ENCODE measurements at regions not wholly inside any gene's neighbourhood (a gene's known extent, or its start where the extent isn't known, plus 50 kb on each side); places are given as distances from the start of the nearest gene placed in this dataset.

DNA sequence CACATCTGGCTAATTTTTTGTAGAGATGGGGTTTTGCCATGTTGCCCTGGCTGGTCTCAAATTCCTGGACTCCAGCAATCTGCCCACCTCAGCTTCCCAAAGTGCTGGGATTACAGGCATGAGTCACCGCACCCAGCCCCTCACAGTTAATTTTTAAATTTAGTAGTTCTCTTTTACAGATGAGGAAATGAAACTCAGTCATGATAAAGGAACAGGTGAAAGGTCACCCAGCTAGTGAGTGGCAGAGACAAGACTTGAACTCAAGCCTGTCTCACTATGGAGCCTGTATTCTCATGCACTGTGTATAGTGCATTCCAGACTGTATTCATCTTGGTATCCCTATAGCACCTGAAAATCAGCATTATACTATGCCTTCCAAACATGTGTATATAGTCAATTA is 77.1 kb upstream of the WSB1 start:
- no peak for DNase-seq

DNA sequence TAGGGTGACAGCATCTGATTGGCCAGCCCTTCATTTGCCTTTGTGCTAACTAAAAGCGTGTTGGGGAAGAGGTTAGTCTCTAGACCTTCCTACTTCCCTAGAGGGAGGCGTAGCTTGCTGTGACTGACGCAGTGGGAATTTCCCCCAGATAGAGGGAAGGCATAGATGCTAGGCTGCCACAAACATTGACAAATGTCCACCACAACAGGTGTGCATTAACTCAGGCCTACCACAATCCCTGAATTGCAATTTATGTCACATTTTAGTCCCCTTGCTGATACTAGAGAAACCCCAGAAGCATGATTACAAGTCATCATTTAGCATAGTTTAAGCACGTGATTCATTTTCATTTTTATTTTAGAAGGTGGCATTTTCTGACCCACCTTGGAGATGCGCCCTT is 76.3 kb upstream of the WSB1 start:
- no peak for DNase-seq

DNA sequence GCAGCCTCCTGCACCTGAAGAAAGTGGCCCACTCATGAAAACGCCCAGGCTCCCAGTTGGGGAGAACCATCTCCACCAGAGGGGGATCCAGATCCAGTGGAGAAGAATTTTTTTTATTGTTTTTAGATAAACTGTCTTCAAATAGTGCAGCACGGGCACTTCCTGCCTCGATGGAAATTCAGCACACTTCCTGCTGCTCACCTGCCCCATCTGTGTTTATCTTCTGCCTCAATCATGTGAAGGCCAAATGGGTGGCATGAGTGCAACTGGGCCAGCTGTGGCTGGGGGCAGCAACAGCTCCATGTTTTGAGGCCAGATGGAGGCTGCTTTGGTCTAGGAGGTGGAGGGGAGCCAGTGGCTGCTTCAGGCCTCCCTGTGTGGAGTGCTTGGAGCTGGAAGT is 75.9 kb upstream of the WSB1 start:
- no peak for DNase-seq

DNA sequence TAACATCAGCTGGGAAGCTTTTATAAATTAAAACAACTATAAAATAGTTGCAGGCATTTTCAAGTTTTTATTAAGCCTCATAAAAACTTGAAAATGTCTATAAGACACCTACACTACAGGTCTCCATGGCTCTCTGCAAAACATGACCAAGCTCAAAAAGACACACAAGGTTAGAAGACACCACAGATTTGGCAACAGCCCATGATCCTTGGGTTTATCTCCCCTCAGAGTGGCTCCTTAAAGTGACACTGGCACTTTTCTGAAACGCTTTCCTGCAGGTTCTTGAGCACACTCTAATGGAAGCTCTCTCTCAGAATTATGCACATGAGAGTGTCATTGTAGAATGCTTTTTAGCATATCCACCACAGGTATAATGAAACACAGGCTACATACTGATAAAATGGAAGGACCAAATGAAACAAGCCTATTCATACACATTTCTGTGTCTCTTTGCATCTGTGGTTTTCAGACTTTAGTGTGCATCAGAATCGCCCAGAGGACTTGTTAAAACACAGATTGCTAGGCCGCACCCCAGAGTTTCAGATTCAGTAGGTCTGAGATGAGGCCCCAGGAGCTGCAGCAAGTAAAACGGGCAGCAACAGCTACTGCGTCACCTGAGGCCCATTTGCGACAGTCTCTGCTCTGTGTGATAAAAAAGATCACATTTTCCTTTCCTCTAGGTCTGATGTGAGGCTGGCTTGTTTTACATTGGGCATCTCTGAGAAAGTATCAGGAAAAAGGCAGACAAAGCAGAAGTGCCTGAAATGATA is 75.0 kb upstream of the WSB1 start:
- DNase-seq: no peak

DNA sequence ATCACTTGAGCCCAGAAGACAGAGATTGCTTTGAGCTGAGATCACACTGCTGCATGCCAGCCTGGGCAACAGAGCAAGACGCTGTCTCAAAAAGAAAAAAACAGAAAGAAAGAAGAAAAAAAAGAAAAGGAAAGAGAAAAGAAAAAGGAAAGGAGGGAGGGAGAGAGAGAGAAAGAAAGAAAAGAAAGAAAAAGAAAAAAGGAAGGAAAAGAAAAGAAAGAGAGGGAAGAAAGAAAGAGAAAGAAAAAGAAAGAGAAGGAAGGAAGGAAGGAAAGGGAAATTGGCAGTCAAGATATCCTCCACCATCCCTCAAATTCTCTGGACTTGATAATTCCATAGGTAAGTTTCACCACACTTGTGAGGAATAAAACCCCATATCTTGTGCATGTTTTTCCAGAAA is 71.4 kb upstream of the WSB1 start:
- DNase-seq: no peak

DNA sequence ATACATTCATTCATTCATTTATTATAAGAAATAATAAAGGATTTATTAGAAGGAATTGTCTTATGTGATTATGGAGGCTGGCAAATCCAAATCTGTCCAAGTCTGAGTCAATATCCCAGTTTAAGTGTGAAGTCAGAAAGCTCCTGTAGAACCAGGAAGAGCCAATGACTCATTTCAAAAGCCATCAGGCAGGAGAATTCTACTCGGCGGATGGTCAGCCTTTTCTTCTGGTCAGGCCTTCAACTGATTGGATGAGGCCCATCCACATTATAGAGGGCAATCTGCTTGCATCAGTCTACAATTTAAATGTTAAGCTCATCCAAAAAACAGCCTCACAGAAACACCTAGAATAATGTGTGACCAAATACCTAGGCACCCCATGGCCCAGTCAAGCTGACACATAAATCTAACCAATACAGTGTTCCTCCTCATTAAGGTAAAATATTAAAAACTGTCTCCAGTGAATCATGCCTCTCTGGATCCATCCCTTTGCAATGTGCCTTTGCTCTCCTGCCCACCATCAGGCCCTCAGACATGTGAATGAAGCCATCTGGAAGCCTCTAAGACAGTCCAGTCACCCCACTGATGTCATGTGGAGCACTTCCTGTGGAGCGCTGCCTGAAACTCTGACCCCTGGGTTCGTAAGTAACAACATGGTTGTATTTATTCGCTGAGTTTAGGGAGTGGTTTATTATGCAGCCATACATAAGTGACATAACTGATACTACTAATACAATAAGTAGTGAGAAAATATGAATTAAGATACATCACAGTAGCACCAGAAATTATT is 69.2 kb upstream of the WSB1 start:
- no peak for DNase-seq

DNA sequence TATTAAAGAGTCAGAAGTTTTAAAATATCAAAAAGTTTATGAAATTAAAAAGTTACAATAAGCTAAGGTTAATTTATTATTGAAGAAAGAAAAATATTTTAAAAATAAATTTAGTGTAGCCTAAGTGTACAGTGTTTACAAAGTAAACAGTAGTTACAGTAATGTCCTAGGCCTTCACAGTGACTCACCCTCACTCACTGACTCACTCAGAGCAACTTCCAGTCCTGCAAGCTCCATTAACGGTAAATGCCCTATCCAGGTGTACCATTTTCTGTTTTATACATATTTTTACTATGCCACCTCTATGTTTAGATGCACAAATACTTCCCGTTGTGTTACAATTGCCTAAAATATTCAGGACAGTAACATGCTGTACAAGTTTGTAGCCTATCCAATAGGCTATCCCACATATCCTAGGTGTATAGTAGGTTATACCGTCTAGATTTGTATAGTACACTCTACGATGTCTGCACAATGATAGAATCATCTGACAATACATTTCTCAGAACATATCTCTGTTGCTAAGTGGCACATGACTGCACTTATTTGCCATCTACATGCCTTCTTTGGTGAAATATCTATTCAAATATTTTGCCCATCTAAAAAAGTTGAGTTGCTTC is 67.2 kb upstream of the WSB1 start:
- DNase-seq: no peak

DNA sequence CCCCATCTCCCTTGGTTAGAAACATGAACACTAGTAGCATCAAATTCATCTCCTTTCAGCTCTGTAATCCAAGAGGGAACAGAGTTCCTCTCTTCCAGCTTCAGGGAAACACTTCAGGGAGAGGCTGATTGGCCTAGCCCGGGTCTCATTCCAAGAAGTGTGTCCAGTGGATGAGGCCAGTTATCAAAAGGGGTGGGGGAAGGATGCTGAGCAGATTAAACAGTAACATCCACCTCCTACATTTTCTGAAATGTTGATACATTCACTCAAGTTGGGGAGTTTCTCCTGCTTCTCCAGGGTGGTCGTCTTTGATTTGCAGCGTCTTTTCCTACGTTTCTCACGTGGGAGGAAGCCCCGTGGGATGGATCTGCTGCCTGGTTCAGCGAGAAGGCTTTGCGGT is 62.9 kb upstream of the WSB1 start:
- no peak for DNase-seq

DNA sequence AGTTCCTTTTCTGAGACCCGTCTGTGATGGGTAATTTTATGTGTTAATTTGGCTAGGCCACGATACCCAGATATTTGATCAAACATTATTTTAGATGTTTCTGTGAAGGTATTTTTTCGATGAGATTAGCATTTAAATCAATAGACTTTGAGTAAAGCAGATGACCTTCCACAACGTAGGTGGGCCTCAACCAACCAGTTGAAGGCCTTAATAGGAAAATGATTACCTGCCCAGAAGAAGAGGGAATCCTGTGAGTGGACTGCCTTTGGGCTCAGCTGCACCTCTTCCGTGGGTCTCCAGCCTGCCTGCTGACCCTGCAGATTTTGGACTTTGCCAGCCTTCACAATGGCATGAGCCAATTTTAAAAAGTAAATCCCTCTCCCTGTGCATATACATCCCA is 61.6 kb upstream of the WSB1 start:
- DNase-seq: no peak

DNA sequence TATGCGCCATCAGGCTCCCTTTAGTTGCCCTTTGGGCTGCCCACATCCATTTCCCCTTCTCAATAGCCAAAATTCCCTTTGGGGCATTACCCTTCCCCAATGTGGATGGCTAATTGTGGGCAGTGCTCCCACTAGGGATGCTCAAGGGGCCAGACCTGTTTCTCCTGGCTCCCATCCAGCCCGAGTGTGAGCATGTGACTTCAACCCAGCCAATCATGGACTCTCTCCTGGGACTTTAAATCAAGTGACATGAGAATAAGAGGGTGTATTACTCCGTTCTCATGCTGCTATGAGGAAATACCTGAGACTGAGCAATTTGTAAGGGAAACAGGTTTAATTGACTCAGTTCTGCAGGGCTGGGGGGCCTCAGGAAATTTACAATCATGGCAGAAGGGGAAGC is 60.9 kb upstream of the WSB1 start:
- DNase-seq: no peak

DNA sequence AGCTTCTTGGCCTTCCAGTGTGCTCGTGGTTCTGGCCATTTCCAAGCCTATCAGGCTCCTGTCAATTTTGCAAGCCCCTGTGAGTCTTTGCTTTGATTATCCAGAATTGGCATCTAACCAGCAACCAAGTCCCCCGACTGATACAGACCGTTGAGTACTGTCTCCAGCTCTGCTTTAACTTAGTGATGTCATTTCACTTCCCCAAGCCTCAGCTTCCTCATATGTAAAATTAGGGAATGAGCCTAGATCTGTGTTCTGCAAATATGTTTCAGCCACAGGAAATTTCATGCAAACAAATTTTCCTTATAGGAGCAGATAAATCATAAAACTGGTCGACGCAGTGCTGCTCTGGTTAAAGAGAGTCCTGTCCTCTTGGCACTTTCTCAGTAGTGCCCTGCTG is 60.1 kb upstream of the WSB1 start:
- DNase-seq: no peak

DNA sequence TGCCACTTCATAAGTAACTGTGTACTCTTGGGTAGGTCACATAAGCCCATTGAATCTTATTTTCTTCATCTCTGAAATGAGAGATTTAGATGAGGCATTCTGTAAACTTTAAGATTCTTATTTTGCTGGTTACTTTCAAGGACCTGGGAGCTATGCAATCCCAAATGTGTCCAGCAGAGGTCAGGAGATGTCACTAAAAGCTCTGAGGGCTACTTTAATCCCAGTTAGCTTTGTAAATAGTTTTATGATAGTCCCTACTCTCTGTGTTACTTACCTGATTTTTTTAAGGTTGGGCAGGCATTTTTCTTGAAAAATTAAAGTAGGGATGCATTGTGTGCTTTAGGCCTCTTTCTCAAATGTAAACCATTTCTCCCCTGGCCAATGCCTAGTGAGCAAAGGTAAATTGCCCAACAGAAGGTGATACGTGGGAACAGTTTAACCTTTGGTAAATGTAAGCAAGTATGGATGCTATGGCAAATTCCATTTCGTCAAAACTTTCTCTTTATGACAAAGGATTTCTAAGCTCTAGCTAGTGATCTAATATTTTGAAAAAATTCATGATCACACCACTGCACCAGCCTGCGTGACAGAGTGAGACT is 57.1 kb upstream of the WSB1 start:
- DNase-seq: peak; percentile 9 to 38

DNA sequence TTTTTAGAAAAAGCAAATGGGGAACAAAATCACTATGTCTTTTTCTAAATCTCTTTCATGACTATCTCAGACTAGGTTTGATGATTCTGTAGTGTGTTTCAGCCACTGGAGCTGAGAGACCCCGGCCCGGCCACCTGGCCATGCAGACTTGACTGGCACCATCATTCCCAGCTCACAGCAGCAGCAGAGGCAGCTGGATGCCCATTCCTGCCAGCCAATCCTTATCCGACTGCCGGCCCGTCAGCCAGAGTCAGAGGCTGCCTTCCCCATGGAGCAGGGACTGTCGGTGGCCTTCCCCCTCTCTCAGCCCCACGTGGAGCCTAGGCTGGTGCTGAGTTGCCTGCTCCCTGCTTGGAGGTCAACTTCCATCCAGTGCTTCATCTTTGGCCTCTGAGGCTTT is 56.0 kb upstream of the WSB1 start:
- DNase-seq: no peak

DNA sequence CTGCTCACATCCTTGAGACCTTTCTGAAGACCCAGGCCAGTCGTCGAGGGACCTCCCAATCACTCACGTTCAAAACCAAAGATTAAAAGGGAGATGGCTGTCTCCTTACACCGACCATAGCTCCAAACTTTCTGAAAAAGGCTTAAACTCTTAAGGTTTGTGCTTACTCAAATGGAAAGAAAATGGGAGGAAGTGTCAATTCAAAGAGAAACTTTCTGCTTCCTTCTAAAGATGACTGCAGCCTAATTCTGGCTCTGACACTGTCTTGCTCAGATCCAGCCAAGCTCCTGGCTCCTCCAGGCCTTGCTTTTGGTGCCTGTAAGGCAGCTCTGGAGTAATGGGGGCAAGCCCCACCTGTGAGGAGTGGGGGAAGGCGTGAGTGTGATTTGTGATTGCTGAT is 54.9 kb upstream of the WSB1 start:
- no peak for DNase-seq

DNA sequence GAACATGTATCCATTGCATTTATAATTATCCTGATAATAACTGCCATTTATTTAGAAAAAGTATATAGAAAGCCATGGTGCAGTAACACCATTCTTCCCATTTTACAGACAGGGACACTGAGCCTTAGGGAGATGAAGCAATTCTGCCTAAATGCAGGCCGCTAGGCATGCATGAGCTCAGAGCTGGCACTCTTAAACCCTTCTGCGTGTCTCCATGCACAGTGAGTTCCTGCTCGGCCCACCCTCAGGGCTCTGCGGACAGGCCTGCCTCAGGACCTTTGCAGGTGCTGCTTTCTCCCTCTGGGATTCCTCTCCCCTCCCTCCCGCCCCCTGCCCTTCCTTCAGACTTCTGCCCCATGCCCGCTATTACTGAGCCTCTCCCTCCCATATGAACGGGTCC is 54.3 kb upstream of the WSB1 start:
- DNase-seq: no peak

DNA sequence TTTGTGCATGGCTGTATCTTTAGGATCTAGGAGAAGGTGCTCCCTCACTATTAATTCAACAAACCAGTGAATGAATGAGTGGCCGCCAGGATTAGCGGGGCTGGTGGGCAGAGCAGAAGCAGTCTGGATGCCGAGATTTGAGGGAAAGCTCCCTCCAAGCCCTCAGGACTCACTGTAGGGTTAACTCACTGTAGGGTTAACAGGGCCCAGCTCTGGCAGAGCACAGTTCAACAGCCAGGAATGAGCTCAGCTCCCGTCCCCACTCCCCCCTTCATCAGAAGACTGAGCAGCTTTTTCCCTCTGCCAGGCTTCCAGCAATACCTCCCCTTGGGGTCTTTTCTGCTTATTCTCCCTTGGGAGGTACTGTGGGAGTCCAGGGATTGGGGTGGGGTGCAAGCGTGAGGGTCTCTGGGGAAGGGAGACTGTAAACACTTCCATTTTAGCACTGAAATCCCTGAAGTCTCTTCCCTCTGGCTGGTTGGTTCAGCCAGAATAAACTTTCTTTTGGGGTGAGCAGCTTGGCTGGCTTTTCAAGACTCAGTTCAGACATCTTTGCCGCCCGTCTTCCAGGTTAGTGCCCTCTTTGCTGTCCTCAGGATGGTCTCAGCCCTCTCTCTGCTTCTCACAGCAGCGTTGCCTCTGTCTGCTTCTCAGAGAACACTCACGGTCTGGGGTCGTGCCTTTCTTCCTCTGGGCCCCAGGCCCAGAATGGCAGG is 53.7 kb upstream of the WSB1 start:
- DNase-seq: no peak

DNA sequence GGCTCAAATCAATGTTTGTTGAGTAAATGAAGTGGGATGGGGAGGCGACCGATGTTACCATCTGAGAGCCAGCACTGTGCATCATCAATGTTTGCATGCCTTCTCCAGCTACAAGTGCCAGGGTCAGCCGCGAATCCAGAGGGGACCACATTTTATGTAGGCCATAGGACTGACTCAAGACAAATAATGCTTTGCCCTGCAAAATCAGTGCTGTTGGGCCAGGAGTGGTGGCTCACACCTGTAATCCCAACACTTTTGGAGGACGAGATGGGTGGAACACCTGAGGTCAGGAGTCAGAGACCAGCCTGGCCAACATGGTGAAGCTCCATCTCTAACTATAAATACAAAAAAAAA is 53.1 kb upstream of the WSB1 start:
- DNase-seq: no peak

DNA sequence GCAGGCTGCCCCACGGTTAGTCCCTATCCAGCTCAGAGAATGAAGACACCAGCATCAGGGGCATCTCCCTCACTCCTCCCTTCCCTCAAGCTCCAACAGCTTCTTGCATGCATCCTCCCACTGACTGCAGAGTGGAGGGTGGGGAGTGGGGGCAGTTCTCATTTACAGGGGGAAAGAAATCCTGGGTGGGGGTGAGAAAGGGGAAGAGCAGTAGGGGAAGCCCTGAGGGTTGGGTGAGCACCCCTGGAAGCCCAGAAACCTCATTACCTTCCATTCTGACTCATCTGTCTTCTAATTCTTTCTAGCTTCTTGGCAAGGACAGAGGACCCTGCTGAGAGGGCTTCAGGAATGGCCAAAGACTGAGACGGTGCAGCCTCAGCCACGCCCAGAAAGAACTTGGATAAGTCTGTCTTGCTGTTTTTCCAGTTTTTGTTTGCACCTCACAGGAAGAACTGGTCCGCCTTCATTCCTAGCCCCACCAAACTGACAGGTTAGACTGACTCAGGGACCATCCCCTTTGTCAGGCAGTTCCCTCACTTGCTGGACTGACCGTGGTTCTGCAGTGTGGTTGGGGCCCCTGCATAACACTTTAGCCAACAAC is 52.5 kb upstream of the WSB1 start:
- no peak for DNase-seq

DNA sequence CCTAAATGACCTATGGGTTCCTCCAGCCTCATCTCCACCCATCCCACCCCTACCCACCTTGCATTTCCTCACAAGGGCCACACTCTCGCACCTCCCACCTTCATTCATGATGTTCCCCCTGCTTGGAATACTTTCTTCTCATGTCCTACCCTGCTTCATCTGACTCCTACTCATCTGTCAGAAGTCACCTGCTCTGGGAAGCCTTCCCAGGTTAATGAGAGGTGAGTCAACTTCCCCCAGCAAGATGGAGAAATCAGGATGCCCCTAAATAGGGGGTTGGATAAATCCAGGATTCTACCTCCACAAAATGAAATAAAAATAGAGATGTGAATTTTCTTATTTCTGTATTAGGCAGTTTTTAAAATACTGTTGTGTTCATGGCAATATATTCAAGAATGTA is 51.0 kb upstream of the WSB1 start:
- no peak for DNase-seq

DNA sequence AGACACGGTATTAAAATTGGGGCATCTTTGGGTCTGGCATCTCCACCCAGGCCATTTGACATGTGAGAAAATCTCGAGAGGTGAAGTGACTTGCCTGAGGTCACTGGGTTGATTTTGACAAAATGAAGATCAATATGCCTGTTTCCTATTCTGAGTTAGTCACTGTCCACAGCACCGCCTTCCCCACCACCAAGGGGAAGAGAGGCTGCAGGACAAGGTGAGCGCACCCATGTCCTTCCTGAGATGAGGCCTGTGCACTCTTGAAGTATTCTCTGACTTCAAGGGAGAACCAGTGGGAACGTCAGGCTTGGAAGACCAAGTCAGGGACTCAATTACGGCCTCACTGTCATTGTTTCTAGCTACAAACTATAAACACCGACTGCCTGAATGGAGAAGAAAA is 49.9 kb upstream of the WSB1 start:
- DNase-seq: no peak

All from NCI-H187 (cell line).